ENCODE measurements at regions not wholly inside any gene's neighbourhood (a gene's known extent, or its start where the extent isn't known, plus 50 kb on each side); places are given as distances from the start of the nearest gene placed in this dataset.

DNA sequence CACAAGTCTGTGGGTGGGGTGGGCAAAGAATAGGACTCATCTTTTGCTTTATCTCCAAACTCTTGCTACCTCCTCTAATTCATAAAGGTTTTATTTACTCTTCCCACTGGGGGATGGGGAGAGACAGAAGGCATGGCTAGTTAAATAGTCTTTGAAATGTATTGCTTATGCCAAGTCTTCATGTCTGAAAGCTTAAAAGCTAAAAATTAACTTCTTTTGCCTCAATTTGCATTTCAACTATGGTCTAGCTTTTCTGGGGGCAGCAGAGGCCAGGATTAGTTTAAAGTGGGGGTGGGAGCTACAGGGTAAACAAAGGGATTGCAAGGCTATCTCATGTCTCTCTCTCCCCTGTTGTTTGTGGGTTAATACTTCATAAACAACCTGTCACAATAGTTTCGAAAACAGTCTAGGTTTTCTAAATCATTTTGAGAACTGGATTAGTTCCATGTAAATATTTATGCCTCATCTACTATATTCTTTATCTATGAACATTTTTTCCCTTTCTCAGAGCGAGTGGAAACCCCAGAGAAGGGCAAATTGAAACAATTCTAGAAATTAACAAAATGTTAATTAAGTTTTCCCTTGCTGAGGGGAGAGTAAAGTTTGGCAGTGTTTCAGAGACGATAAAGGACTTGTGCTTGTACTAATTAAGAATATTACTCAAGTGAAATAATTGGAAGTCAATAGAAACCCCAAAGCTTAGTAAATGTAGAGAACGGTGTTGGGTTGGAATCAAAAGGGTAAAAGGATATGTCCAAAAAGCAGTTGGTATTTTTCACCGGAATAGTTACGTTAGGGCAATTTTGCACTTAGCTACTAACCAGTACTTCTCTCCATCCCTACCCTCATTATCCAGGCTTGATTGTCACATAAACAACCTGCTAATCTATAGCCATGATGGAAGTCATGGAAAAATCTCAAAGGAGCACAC lies 182.2 kb downstream of the GIPC2 start:
- no peak overlapping the region for H3K4me3 ChIP-seq
- no peak for DNase-seq (ENCODE audit: low spot score in 2 of 2)
- no peaks in the 10 kb centered on the region for H3K27me3 ChIP-seq
- no peaks in the 10 kb centered on the region for H3K4me1 ChIP-seq
- no peaks in the 10 kb centered on the region for H3K9me3 ChIP-seq
- intact Hi-C loops (cut with DNase I; ENCODE audit: low total_unique reads): no loop called here
- TF ChIP-seq, protein P1, sequence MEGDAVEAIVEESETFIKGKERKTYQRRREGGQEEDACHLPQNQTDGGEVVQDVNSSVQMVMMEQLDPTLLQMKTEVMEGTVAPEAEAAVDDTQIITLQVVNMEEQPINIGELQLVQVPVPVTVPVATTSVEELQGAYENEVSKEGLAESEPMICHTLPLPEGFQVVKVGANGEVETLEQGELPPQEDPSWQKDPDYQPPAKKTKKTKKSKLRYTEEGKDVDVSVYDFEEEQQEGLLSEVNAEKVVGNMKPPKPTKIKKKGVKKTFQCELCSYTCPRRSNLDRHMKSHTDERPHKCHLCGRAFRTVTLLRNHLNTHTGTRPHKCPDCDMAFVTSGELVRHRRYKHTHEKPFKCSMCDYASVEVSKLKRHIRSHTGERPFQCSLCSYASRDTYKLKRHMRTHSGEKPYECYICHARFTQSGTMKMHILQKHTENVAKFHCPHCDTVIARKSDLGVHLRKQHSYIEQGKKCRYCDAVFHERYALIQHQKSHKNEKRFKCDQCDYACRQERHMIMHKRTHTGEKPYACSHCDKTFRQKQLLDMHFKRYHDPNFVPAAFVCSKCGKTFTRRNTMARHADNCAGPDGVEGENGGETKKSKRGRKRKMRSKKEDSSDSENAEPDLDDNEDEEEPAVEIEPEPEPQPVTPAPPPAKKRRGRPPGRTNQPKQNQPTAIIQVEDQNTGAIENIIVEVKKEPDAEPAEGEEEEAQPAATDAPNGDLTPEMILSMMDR (IDR thresholded peaks at IDR 0.05): no peak
- TF ChIP-seq POLR2AphosphoS5 (IDR thresholded peaks at IDR 0.05) (no peak), POLR2A (IDR thresholded peaks at IDR 0.05) (no peak)
- H3K27ac ChIP-seq: no peak overlapping the region
- H3K36me3 ChIP-seq: no peaks in the 10 kb centered on the region

DNA sequence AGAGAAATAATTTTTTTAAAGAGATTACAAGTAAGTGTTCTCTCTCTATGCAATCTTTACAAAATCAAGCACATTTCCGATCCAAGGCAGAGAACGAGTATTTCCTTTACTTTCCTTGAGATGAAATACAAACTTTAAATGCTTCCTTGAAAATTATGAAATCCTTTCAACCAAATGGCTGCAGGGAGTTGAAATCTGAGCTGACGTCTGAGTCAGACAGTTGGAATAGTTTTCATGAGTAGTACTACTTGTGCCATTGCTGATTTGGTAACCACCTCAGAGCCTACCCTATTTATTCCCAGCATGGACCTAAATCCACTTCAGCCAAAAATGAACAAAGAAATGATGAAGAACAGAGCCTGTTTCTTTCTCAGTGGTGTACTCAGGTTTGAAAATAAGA lies 183.6 kb downstream of the GIPC2 start:
- H3K36me3 ChIP-seq: no peaks in the 10 kb centered on the region
- no peaks in the 10 kb centered on the region for H3K27me3 ChIP-seq
- no peak for DNase-seq (ENCODE audit: low spot score in 2 of 2)
- TF ChIP-seq POLR2AphosphoS5 (IDR thresholded peaks at IDR 0.05) (peak in 1 of 3 donors; percentile 25), POLR2A (IDR thresholded peaks at IDR 0.05) (no peak)
- TF ChIP-seq, protein P1 (IDR thresholded peaks at IDR 0.05): no peak
- no peaks in the 10 kb centered on the region for H3K9me3 ChIP-seq
- H3K4me1 ChIP-seq: no peaks in the 10 kb centered on the region
- intact Hi-C loops (cut with DNase I; ENCODE audit: low total_unique reads): no loop called here
- H3K27ac ChIP-seq: no peak overlapping the region
- no peak overlapping the region for H3K4me3 ChIP-seq

- Histone ChIP-seq H3K4me1 (no peaks in the 10 kb centered on the region), H3K9me3 (no peaks in the 10 kb centered on the region), H3K36me3 (no peaks in the 10 kb centered on the region), H3K4me3 (no peak overlapping the region), H3K27ac (no peak overlapping the region), H3K27me3 (no peaks in the 10 kb centered on the region)
- intact Hi-C loops (cut with DNase I; ENCODE audit: low total_unique reads): no loop called here
- no peak for DNase-seq (ENCODE audit: low spot score in 2 of 2)
- TF ChIP-seq POLR2AphosphoS5 (IDR thresholded peaks at IDR 0.05) (no peak), POLR2A (IDR thresholded peaks at IDR 0.05) (no peak)
- TF ChIP-seq, protein P1 (IDR thresholded peaks at IDR 0.05): no peak
Observed at GRCh38 chr1:78231477-78231876, 185.7 kb downstream of the GIPC2 start.

DNA sequence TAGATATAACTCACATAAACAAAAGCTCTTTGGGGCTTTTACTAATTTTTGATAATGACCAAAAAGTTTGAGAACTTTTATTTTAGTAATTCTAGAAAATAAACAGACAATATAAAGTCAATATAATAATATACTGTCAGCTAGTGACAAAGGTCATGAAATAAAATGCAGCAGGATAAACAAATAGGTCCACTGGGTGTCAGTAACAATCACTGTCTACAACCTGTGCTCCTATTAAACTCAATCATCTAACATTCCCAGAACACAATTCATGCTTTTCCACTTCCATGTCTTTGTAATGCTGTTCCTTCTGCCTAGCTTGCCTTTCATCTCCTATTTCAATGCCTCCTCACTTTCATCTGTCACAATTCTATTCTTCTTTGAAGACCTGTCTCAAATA lies 186.1 kb downstream of the GIPC2 start:
- no peak overlapping the region for H3K4me3 ChIP-seq
- H3K27ac ChIP-seq: no peak overlapping the region
- DNase-seq (ENCODE audit: low spot score in 2 of 2): no peak
- no peaks in the 10 kb centered on the region for H3K36me3 ChIP-seq
- no peak for TF ChIP-seq POLR2AphosphoS5 (IDR thresholded peaks at IDR 0.05)
- TF ChIP-seq, protein P1 (IDR thresholded peaks at IDR 0.05): no peak
- no peak for TF ChIP-seq POLR2A (IDR thresholded peaks at IDR 0.05)
- H3K27me3 ChIP-seq: no peaks in the 10 kb centered on the region
- intact Hi-C loops (cut with DNase I; ENCODE audit: low total_unique reads): no loop called here
- no peaks in the 10 kb centered on the region for H3K4me1 ChIP-seq
- no peaks in the 10 kb centered on the region for H3K9me3 ChIP-seq

DNA sequence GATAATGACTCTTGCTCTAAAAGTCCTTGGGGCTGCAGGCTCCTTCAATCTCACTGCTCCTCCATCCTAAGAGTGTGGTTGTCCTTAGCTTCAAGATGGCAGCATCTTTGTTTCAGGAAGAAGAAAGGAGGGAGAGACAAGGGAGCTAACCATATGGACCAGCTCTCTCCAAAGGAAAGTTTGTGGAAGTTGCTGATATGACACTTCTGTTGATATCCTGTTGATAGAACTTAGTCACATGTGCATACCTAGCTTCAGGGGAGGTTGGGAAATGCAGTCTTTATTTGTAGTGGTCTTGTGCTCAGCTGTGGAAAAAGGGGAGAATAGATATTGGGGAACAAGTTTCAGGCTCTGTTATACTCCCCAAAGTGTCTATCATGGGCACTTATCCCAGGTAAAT lies 186.9 kb downstream of the GIPC2 start:
- DNase-seq (ENCODE audit: low spot score in 2 of 2): no peak
- intact Hi-C loops (cut with DNase I; ENCODE audit: low total_unique reads): no loop called here
- H3K4me1 ChIP-seq: no peaks in the 10 kb centered on the region
- no peaks in the 10 kb centered on the region for H3K27me3 ChIP-seq
- TF ChIP-seq, protein P1 (IDR thresholded peaks at IDR 0.05): no peak
- TF ChIP-seq POLR2AphosphoS5 (IDR thresholded peaks at IDR 0.05) (no peak), POLR2A (IDR thresholded peaks at IDR 0.05) (no peak)
- no peaks in the 10 kb centered on the region for H3K9me3 ChIP-seq
- H3K4me3 ChIP-seq: no peak overlapping the region
- H3K27ac ChIP-seq: no peak overlapping the region
- H3K36me3 ChIP-seq: no peaks in the 10 kb centered on the region
